Mesendoderm (in vitro differentiated cells): ENCODE measurements at regions not wholly inside any gene's neighbourhood (a gene's known extent, or its start where the extent isn't known, plus 50 kb on each side); places are given as distances from the start of the nearest gene placed in this dataset.

Source experiments
- DNase-seq: peaks from one replicate; pipeline ENCODE4 v3.0.0; 2013
- H2AK5ac ChIP-seq: 2 replicates; pipeline ENCODE4 v1.6.1; 2013; ENCODE audit warnings: low read length, inconsistent platforms
- H2BK120ac ChIP-seq: 2 replicates; pipeline ENCODE4 v1.6.1; 2013; ENCODE audit warnings: low read depth, mild to moderate bottlenecking, low read length, moderate library complexity, mixed read lengths
- H2BK15ac ChIP-seq: replicated peaks from 2 replicates; pipeline ENCODE4 v1.6.1; 2013; ENCODE audit warnings: low read depth, mild to moderate bottlenecking, moderate library complexity
- H2BK5ac ChIP-seq: 2 replicates; pipeline ENCODE4 v1.6.1; 2013; ENCODE audit warnings: low read length, inconsistent platforms
- H3K18ac ChIP-seq: 2 replicates; pipeline ENCODE4 v1.6.1; 2013; ENCODE audit warnings: mild to moderate bottlenecking, low read length, mixed read lengths
- H3K23ac ChIP-seq: one replicate; pipeline ENCODE4 v1.6.1; 2013; ENCODE audit warnings: low read length
- H3K27ac ChIP-seq: 2 replicates; pipeline ENCODE4 v1.5.1; 2013; ENCODE audit warnings: low read depth, mild to moderate bottlenecking, inconsistent platforms, low read length, moderate library complexity
- H3K27me3 ChIP-seq: 2 replicates; pipeline ENCODE4 v1.6.1; 2013; ENCODE audit warnings: low read length, control low read depth, mild to moderate bottlenecking, inconsistent platforms; ENCODE audit not compliant: insufficient read depth, poor library complexity
- H3K36me3 ChIP-seq: 2 replicates; pipeline ENCODE4 v1.6.1; 2013; ENCODE audit warnings: low read length, inconsistent platforms; ENCODE audit not compliant: control insufficient read depth, insufficient read depth
- H3K4ac ChIP-seq: one replicate; pipeline ENCODE4 v1.6.1; 2013; ENCODE audit warnings: low read depth, mild to moderate bottlenecking, low read length, moderate library complexity
- H3K4me1 ChIP-seq: 2 replicates; pipeline ENCODE4 v1.6.1; 2013; ENCODE audit warnings: low read depth, low read length, inconsistent platforms; ENCODE audit not compliant: control insufficient read depth
- H3K4me2 ChIP-seq: 2 replicates; pipeline ENCODE4 v1.6.1; 2013; ENCODE audit warnings: low read length
- H3K4me3 ChIP-seq: 2 replicates; pipeline ENCODE4 v1.5.1; 2013; ENCODE audit warnings: mild to moderate bottlenecking, low read length
- H3K56ac ChIP-seq: one replicate; pipeline ENCODE4 v1.6.1; 2013; ENCODE audit warnings: low read length
- H3K79me1 ChIP-seq: 2 replicates; pipeline ENCODE4 v1.6.1; 2013; ENCODE audit warnings: low read length, inconsistent platforms
- H3K79me2 ChIP-seq: 2 replicates; pipeline ENCODE4 v1.6.1; 2013; ENCODE audit warnings: mild to moderate bottlenecking, low read length; ENCODE audit not compliant: control insufficient read depth, insufficient read depth
- H3K9ac ChIP-seq: 2 replicates; pipeline ENCODE4 v1.6.1; 2013; ENCODE audit warnings: low read length, inconsistent platforms
- H4K5ac ChIP-seq: one replicate; pipeline ENCODE4 v1.6.1; 2013; ENCODE audit warnings: low read length
- H4K8ac ChIP-seq: one replicate; pipeline ENCODE4 v1.6.1; 2013; ENCODE audit warnings: low read depth, mild to moderate bottlenecking, control low read depth, low read length, moderate library complexity
- WGBS: extraction: QIAGEN DNeasy Blood & Tissue Kit; methylation state at CpG from one replicate; pipeline ENCODE4 v1.1.7; 2013; ENCODE audit warnings: low lambda C conversion rate, missing lambda C conversion rate; ENCODE audit not compliant: insufficient coverage; ENCODE audit errors: extremely low coverage; 5-methylcytosine and 5-hydroxymethylcytosine counted together

GRCh38 chr2:67566285-67566684, 169.2 kb downstream of the ETAA1 start:
- no peak overlapping the region for H3K27ac ChIP-seq
- no peak overlapping the region for H3K23ac ChIP-seq
- H3K4me3 ChIP-seq = no peak overlapping the region
- H3K4me2 ChIP-seq = no peak overlapping the region
- H3K4me1 ChIP-seq = no peaks in the 10 kb centered on the region
- H2AK5ac ChIP-seq = no peak overlapping the region
- H3K4ac ChIP-seq = no peak overlapping the region
- no peak overlapping the region for H2BK120ac ChIP-seq
- no peak overlapping the region for H3K9ac ChIP-seq
- no peak overlapping the region for H4K5ac ChIP-seq
- no peaks in the 10 kb centered on the region for H3K79me2 ChIP-seq
- no peak overlapping the region for H2BK5ac ChIP-seq
- H3K56ac ChIP-seq = no peak overlapping the region
- no peak overlapping the region for H3K18ac ChIP-seq
- DNase-seq = no peak
- no peaks in the 10 kb centered on the region for H3K36me3 ChIP-seq
- no peaks in the 10 kb centered on the region for H3K79me1 ChIP-seq
- no peaks in the 10 kb centered on the region for H3K27me3 ChIP-seq
- H4K8ac ChIP-seq = no peak overlapping the region
- H2BK15ac ChIP-seq = no peak overlapping the region

- no peak overlapping the region for H3K9ac ChIP-seq
- no peak overlapping the region for H3K23ac ChIP-seq
- H2BK120ac ChIP-seq = no peak overlapping the region
- H2AK5ac ChIP-seq = no peak overlapping the region
- H3K56ac ChIP-seq = no peak overlapping the region
- WGBS = no CpG with 5 or more reads among the region's 5 CpGs
- H4K8ac ChIP-seq = no peak overlapping the region
- no peaks in the 10 kb centered on the region for H3K27me3 ChIP-seq
- H3K4me1 ChIP-seq = no peaks in the 10 kb centered on the region
- H4K5ac ChIP-seq = no peak overlapping the region
- no peak overlapping the region for H3K4me3 ChIP-seq
- no peak overlapping the region for H3K4me2 ChIP-seq
- no peak overlapping the region for H3K27ac ChIP-seq
- no peaks in the 10 kb centered on the region for H3K79me1 ChIP-seq
- H3K4ac ChIP-seq = no peak overlapping the region
- no peaks in the 10 kb centered on the region for H3K79me2 ChIP-seq
- H3K18ac ChIP-seq = no peak overlapping the region
- no peak overlapping the region for H2BK15ac ChIP-seq
- no peaks in the 10 kb centered on the region for H3K36me3 ChIP-seq
- H2BK5ac ChIP-seq = no peak overlapping the region
- no peak for DNase-seq
Measured at GRCh38 chr2:67566958-67567635, 170.0 kb downstream of the ETAA1 start.

- Histone ChIP-seq H3K79me2 (no peaks in the 10 kb centered on the region), H3K4ac (no peak overlapping the region), H2BK5ac (no peak overlapping the region), H4K5ac (no peak overlapping the region), H4K8ac (no peak overlapping the region), H3K4me3 (no peak overlapping the region), H3K27me3 (no peaks in the 10 kb centered on the region), H3K36me3 (no peaks in the 10 kb centered on the region), H3K9ac (no peak overlapping the region), H3K56ac (no peak overlapping the region), H2AK5ac (no peak overlapping the region), H2BK15ac (no peak overlapping the region), H3K27ac (no peak overlapping the region), H3K23ac (no peak overlapping the region), H2BK120ac (no peak overlapping the region), H3K4me2 (no peak overlapping the region), H3K18ac (no peak overlapping the region), H3K4me1 (no peaks in the 10 kb centered on the region), H3K79me1 (no peaks in the 10 kb centered on the region)
- DNase-seq = no peak
Measured at GRCh38 chr2:67567886-67568285, 170.8 kb downstream of the ETAA1 start.

GRCh38 chr2:67570611-67571010, 173.5 kb downstream of the ETAA1 start:
- Histone ChIP-seq H3K4me1 (no peaks in the 10 kb centered on the region), H2BK120ac (no peak overlapping the region), H3K79me2 (no peaks in the 10 kb centered on the region), H2BK5ac (no peak overlapping the region), H3K36me3 (no peaks in the 10 kb centered on the region), H3K18ac (no peak overlapping the region), H3K23ac (no peak overlapping the region), H3K27me3 (no peaks in the 10 kb centered on the region), H3K4ac (no peak overlapping the region), H3K27ac (no peak overlapping the region), H4K5ac (no peak overlapping the region), H3K9ac (no peak overlapping the region), H2BK15ac (no peak overlapping the region), H3K56ac (no peak overlapping the region), H4K8ac (no peak overlapping the region), H3K4me3 (no peak overlapping the region), H3K4me2 (no peak overlapping the region), H3K79me1 (no peaks in the 10 kb centered on the region), H2AK5ac (no peak overlapping the region)
- no peak for DNase-seq
- WGBS = no CpG with 5 or more reads among the region's 2 CpGs

GRCh38 chr2:67571785-67572718, 174.9 kb downstream of the ETAA1 start:
- Histone ChIP-seq H3K18ac (no peak overlapping the region), H2AK5ac (no peak overlapping the region), H3K27me3 (no peaks in the 10 kb centered on the region), H4K5ac (no peak overlapping the region), H3K4ac (no peak overlapping the region), H4K8ac (no peak overlapping the region), H3K4me2 (no peak overlapping the region), H3K36me3 (no peaks in the 10 kb centered on the region), H3K56ac (no peak overlapping the region), H3K9ac (no peak overlapping the region), H3K79me1 (no peaks in the 10 kb centered on the region), H2BK120ac (no peak overlapping the region), H3K27ac (no peak overlapping the region), H3K23ac (no peak overlapping the region), H3K4me3 (no peak overlapping the region), H2BK5ac (no peak overlapping the region), H2BK15ac (no peak overlapping the region), H3K4me1 (no peaks in the 10 kb centered on the region), H3K79me2 (no peaks in the 10 kb centered on the region)
- no peak for DNase-seq
